IPS DF 6.9 (cell line): ENCODE measurements at regions not wholly inside any gene's neighbourhood (a gene's known extent, or its start where the extent isn't known, plus 50 kb on each side); places are given as distances from the start of the nearest gene placed in this dataset.

ENCODE experiments used
- DNase-seq: peaks from one replicate; pipeline ENCODE4 v3.0.0-alpha.2; 2013; ENCODE audit warnings: low read depth, low spot score
- H3K27ac ChIP-seq: one replicate; pipeline ENCODE4 v1.5.1; 2013; ENCODE audit warnings: low read length, control low read depth
- H3K27me3 ChIP-seq: 2 replicates; pipeline ENCODE4 v1.6.1; 2013; ENCODE audit warnings: mild to moderate bottlenecking, low read length; ENCODE audit not compliant: control insufficient read depth, insufficient read depth
- H3K36me3 ChIP-seq: 2 replicates; pipeline ENCODE4 v1.6.1; 2013; ENCODE audit warnings: low read length; ENCODE audit not compliant: control insufficient read depth, insufficient read depth
- H3K4me1 ChIP-seq: 2 replicates; pipeline ENCODE4 v1.6.1; 2013; ENCODE audit warnings: low read length; ENCODE audit not compliant: control insufficient read depth, insufficient read depth
- H3K4me3 ChIP-seq: 2 replicates; pipeline ENCODE4 v1.5.1; 2013; ENCODE audit warnings: mild to moderate bottlenecking, low read length
- H3K9me3 ChIP-seq: 2 replicates; pipeline ENCODE4 v1.6.1; 2013; ENCODE audit warnings: low read length, inconsistent platforms; ENCODE audit not compliant: control insufficient read depth, insufficient read depth
- WGBS: extraction: QIAGEN DNeasy Blood & Tissue Kit; methylation state at CpG from one replicate; pipeline ENCODE4 v1.1.7; 2013; ENCODE audit warnings: mixed read lengths, missing lambda C conversion rate; ENCODE audit not compliant: insufficient read length, insufficient coverage; 5-methylcytosine and 5-hydroxymethylcytosine counted together

DNA sequence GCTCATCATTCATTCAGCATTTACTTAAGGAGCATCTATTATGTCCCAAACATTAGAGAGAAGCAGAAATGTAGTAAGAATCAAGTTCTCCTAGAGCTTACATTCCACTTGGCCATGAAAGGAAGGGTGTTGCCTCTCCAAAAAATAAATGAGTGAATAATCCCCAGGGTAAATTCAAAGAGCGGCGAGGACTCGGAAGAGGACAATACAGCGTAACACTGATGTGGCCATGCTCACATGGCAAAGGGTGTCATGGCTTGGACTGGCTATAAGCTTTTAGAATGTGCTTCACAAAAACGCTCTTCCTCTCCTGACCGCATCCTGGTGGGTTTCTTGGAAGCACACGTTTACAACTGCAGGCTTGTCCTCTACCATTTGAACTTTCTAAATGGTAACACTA is 290.2 kb downstream of the IRS2 start:
- H3K27me3 ChIP-seq = no peaks in the 10 kb centered on the region
- no peak for DNase-seq
- no peak overlapping the region for H3K27ac ChIP-seq
- H3K4me3 ChIP-seq = no peak overlapping the region
- no peaks in the 10 kb centered on the region for H3K4me1 ChIP-seq
- no peaks in the 10 kb centered on the region for H3K36me3 ChIP-seq
- no peaks in the 10 kb centered on the region for H3K9me3 ChIP-seq
- no CpG with 5 or more reads among the region's 7 CpGs for WGBS

DNA sequence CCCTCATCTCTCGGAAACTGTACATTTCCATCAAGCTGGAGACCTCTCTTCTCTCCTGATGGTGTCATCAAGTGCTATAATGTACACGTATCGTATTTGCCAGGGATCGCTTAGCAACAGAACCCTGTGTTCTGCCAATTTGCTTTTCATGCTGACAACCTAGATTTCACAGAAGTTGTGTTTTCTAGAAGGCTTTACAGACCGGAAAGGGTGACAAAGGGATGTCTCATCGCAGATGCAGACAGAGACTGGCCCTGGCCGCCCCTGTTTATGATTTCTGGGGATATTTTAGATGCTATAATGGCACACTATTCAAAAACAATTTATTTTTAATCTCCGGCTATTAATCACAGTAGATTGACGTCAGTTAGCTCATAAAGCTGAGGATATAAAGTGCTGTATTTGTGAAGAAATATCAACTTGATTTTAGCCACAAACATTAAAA is 291.4 kb downstream of the IRS2 start:
- Histone ChIP-seq H3K9me3 (no peaks in the 10 kb centered on the region), H3K27me3 (no peaks in the 10 kb centered on the region), H3K27ac (no peak overlapping the region), H3K4me3 (no peak overlapping the region), H3K36me3 (no peaks in the 10 kb centered on the region), H3K4me1 (no peaks in the 10 kb centered on the region)
- no CpG with 5 or more reads among the region's 9 CpGs for WGBS
- DNase-seq = no peak

GRCh38 chr13:109485136-109485794 is 301.1 kb downstream of the IRS2 start:
- no peak overlapping the region for H3K4me3 ChIP-seq
- WGBS = no CpG with 5 or more reads among the region's 13 CpGs
- H3K27me3 ChIP-seq = no peaks in the 10 kb centered on the region
- no peak for DNase-seq
- H3K36me3 ChIP-seq = no peaks in the 10 kb centered on the region
- H3K4me1 ChIP-seq = no peaks in the 10 kb centered on the region
- H3K9me3 ChIP-seq = no peaks in the 10 kb centered on the region; the same call in 1 of the 2 replicates
- H3K27ac ChIP-seq = no peak overlapping the region

DNA sequence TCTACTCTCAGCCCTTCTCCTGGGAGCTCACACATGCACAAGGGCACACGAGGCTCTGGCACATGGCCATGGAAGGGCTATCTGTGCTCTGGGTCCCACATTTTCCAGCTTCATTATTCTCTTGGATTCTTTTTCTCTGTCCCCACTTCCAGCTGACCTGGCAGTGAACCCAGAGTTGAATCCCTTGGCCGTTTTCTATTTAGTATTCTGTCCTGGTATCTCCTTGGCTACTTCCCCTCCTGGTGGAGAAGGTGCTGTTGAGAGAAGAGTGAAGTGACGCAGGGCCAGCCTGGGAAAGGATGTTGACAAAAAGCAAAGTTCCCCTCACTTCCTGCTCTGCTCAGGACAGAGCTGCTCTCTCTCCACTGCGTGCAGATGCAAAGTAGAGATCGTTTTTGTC is 303.1 kb downstream of the IRS2 start:
- no CpG with 5 or more reads among the region's 5 CpGs for WGBS
- Histone ChIP-seq H3K27ac (no peak overlapping the region), H3K9me3 (no peaks in the 10 kb centered on the region), H3K4me1 (no peaks in the 10 kb centered on the region), H3K27me3 (no peaks in the 10 kb centered on the region; the same call in 1 of the 2 replicates), H3K4me3 (no peak overlapping the region), H3K36me3 (no peaks in the 10 kb centered on the region)
- no peak for DNase-seq

DNA sequence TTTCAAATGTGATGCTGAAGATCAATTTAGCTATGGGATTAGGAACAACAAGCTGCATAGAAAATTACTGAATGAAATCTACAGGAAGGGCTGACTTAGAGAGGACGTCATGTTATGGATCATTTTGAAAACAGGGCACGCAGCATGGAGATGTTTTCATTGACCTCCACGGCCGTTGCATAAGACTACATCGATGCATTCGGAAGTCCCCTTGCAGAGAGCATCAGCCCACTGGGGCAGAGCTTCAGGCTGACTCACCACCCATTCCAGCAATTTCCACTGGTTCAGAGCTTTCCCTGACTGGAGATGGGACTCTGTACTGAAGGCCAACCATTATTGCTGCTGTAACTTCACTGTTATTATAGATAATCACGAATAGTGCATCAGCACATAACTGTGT is 305.3 kb downstream of the IRS2 start:
- no peaks in the 10 kb centered on the region for H3K4me1 ChIP-seq
- no CpG with 5 or more reads among the region's 7 CpGs for whole genome bisulfite sequencing
- H3K4me3 ChIP-seq = no peak overlapping the region

DNA sequence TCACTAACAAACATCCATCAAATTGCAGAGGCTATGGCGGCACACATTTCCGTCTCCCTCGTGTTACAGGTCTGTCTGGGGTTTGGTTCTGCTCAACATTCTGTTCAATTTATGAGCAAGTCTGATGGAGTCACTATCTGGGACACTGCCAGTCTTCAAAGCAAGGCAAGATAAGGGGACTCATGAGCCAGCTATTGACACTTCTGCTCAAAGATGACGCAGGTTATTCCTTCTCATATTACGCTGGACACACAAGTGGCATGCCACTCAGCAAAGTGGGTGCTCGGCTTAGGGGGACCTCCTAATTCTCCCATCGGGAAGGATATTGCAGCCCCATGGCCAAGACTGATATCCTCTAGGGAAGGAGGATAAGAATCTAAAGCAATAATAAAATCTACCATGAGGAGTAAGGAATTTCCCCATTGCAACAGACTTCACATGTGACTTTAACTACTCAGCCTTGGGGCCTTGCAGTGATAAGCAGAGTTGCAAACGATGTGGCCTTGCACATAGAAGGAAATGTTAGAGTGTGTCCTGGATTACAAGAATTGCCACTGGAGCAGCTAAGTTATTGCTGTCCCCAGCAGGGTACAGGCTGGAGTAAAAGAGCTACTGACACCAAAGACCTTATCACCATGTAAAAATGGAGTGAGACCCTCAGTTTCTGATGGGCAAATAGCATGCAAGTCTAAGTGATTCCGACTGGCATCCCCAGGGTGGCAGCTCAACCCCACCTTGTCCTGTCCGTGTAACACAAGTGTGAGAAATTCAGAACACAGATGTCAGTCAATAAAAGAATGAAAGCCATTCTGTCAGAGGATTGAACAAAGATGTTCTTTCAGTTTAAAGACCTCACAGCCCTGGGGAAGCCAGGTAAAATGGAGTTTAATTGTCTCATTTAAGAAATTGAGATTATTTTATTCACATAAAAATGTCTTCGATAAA is 306.1 kb downstream of the IRS2 start:
- Histone ChIP-seq H3K4me1 (no peaks in the 10 kb centered on the region), H3K36me3 (no peaks in the 10 kb centered on the region), H3K4me3 (no peak overlapping the region), H3K27me3 (peaks cover 1% of the 10 kb centered on the region; the same call in 1 of the 2 replicates), H3K9me3 (no peaks in the 10 kb centered on the region), H3K27ac (no peak overlapping the region)
- WGBS = no CpG with 5 or more reads among the region's 11 CpGs
- DNase-seq = no peak

More for the DNA sequence above, 305.3 kb downstream of the IRS2 start:
- peaks cover 1% of the 10 kb centered on the region; the same call in 1 of the 2 replicates for H3K27me3 ChIP-seq
- H3K27ac ChIP-seq = no peak overlapping the region
- H3K9me3 ChIP-seq = no peaks in the 10 kb centered on the region
- no peak for DNase-seq
- H3K36me3 ChIP-seq = no peaks in the 10 kb centered on the region

- Histone ChIP-seq H3K4me1 (no peaks in the 10 kb centered on the region), H3K27me3 (peaks cover 1% of the 10 kb centered on the region; the same call in 1 of the 2 replicates), H3K36me3 (no peaks in the 10 kb centered on the region), H3K9me3 (no peaks in the 10 kb centered on the region), H3K4me3 (no peak overlapping the region), H3K27ac (no peak overlapping the region)
- WGBS = no CpG with 5 or more reads among the region's 2 CpGs
- no peak for DNase-seq
Measured at GRCh38 chr13:109479534-109479933, 306.8 kb downstream of the IRS2 start.

DNA sequence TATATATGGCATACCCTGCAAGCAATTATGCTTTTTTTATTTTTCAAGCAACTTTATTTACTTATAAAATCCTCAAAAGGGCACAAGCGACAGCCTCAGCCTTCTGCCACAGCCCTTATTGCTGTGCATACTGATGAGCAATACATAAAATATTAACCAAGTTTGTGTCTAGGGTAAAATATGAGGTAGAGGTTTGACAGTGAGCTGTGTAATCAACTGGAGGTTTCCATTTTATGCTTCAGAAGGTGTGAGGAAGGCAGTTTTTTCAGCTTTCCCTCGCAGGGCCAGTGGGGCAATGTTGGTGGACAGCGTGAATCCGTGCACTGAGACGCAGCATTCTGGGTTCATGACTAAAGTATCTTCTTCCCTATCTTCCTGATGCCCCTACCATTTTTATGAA is 310.4 kb downstream of the IRS2 start:
- DNase-seq = no peak
- H3K9me3 ChIP-seq = no peaks in the 10 kb centered on the region
- H3K4me1 ChIP-seq = no peaks in the 10 kb centered on the region
- no peak overlapping the region for H3K4me3 ChIP-seq
- no peaks in the 10 kb centered on the region for H3K36me3 ChIP-seq
- H3K27ac ChIP-seq = no peak overlapping the region
- peaks cover 1% of the 10 kb centered on the region; the same call in 1 of the 2 replicates for H3K27me3 ChIP-seq
- no CpG with 5 or more reads among the region's 5 CpGs for WGBS

DNA sequence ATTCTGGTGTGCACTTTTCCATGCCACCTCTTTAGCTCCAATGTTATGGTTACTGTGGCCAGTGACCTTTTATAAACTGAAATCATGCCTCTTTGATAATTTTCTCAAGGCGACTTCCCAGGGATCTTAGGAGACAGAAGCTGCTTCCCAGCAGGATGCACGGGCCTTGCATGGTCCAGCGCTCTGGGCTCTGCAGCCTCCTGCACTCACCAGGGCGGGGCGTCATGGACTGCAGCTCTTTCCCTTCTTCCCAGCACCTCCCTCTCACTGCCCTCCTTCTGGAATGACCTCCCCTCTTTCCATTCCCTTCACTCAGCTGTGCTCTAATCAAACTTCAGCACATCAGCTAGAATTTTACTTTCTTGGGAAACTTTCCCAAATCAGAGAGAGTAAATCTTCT is 318.3 kb downstream of the IRS2 start:
- H3K36me3 ChIP-seq = no peaks in the 10 kb centered on the region
- no peak overlapping the region for H3K27ac ChIP-seq
- no peaks in the 10 kb centered on the region for H3K27me3 ChIP-seq
- H3K4me1 ChIP-seq = no peaks in the 10 kb centered on the region
- no peak overlapping the region for H3K4me3 ChIP-seq
- H3K9me3 ChIP-seq = no peaks in the 10 kb centered on the region
- DNase-seq = no peak
- WGBS = no CpG with 5 or more reads among the region's 5 CpGs

DNA sequence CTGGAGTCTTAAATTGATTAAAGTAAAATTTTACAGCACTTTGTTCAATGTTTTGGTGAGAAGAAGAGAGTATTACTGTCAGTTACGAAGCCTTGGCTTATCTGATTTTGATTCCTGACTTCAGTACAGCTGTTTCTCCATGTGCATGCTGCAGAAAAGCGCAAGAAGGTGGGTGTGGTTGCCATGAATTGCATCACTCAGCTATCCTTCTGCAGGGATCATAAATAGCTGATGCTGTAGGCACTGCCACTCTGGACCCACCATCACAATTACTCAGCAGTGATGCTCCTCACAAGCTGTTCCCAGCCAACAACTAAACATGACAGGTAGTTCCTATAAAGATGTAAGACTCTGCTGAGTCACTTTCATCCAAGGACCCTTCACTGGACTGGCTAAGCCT is 321.2 kb downstream of the IRS2 start:
- no CpG with 5 or more reads among the region's 2 CpGs for WGBS
- no peaks in the 10 kb centered on the region for H3K27me3 ChIP-seq
- H3K27ac ChIP-seq = no peak overlapping the region
- no peak for DNase-seq
- no peaks in the 10 kb centered on the region for H3K36me3 ChIP-seq
- H3K9me3 ChIP-seq = no peaks in the 10 kb centered on the region
- no peaks in the 10 kb centered on the region for H3K4me1 ChIP-seq
- no peak overlapping the region for H3K4me3 ChIP-seq
